ENCODE measurements at regions not wholly inside any gene's neighbourhood (a gene's known extent, or its start where the extent isn't known, plus 50 kb on each side); places are given as distances from the start of the nearest gene placed in this dataset.

- H3K4me2 ChIP-seq, result peak overlapping the region in 2 of 11 experiments; percentile 15 to 24; a peak in 3 of 22 replicates
- TF ChIP-seq Cebpa-rat (IDR thresholded peaks at IDR 0.05), result no peak
- H3K4me3 ChIP-seq, result no peak overlapping the region
- H3K36me3 ChIP-seq, result no peaks in the 10 kb centered on the region
- H3K27me3 ChIP-seq, result no peaks in the 10 kb centered on the region; a peak in 1 of 22 replicates
- H3K27ac ChIP-seq, result no peak overlapping the region
- peaks cover 0 to 13% (median 5%) of the 10 kb centered on the region in 10 experiments; a peak in 7 of 20 replicates for H3K4me1 ChIP-seq
- no peaks in the 10 kb centered on the region for H4K20me1 ChIP-seq
- H3K9me3 ChIP-seq (replicated peaks in 1 of 11), result no peaks in the 10 kb centered on the region
- no peak overlapping the region for H3K9ac ChIP-seq
Observed at GRCh38 chr22:19632668-19633148, 81.6 kb upstream of the SEPTIN5 start.

GRCh38 chr22:19634226-19634975, 79.9 kb upstream of the SEPTIN5 start:
- TF ChIP-seq Cebpa-rat (IDR thresholded peaks at IDR 0.05), result no peak
- H3K4me3 ChIP-seq, result no peak overlapping the region

GRCh38 chr22:19635644-19636043, 78.7 kb upstream of the SEPTIN5 start:
- no peaks in the 10 kb centered on the region for H3K36me3 ChIP-seq
- no peak for TF ChIP-seq Cebpa-rat (IDR thresholded peaks at IDR 0.05)
- no peaks in the 10 kb centered on the region; a peak in 1 of 22 replicates for H3K27me3 ChIP-seq
- no peaks in the 10 kb centered on the region for H4K20me1 ChIP-seq
- no peak overlapping the region for H3K4me2 ChIP-seq
- peaks cover 0 to 13% (median 5%) of the 10 kb centered on the region in 10 experiments; a peak in 7 of 20 replicates for H3K4me1 ChIP-seq
- no peak overlapping the region for H3K27ac ChIP-seq
- no peaks in the 10 kb centered on the region for H3K9me3 ChIP-seq (replicated peaks in 1 of 11)
- H3K9ac ChIP-seq, result no peak overlapping the region
- H3K4me3 ChIP-seq, result no peak overlapping the region

More at GRCh38 chr22:19634226-19634975, 79.9 kb upstream of the SEPTIN5 start:
- H3K9me3 ChIP-seq (replicated peaks in 1 of 11), result no peaks in the 10 kb centered on the region
- H4K20me1 ChIP-seq, result no peaks in the 10 kb centered on the region
- H3K4me2 ChIP-seq, result no peak overlapping the region
- H3K27ac ChIP-seq, result no peak overlapping the region
- peaks cover 0 to 17% (median 5%) of the 10 kb centered on the region in 10 experiments; a peak in 7 of 20 replicates for H3K4me1 ChIP-seq
- H3K27me3 ChIP-seq, result no peaks in the 10 kb centered on the region; a peak in 1 of 22 replicates
- no peak overlapping the region for H3K9ac ChIP-seq
- H3K36me3 ChIP-seq, result no peaks in the 10 kb centered on the region

DNA sequence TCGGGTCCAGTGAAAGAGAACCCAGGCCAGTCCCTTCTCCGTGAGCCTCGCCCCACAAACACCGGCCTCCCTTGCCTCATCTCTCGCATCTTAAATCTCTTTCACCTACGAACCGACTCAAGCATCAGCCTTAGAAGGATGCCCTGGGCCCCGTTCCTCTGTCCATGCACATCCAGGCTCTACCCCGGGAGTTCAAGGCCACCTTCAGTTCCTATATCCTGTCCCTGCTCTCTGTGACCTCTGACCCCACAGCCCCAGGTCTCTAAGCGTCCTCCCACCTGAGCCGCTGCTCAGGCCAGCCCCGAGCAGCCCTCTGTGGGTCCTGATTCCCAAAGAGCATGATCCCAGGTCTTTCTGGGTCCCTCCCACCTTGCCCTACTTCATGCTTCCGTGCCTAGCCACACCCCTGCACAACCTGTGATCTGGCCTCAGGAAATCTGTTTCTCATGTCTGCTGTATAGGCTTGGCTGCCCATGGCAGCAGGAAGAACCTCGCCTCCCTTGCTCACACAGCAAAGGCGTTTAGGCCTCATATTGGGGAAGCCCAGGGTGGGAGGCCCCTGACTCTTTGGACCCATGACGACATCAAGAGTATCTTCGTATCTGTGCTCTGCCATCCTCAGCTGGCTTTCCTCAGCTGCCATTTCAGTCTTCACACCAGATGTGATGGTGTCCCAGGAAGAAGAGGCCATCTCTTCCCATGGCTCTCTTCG, 77.5 kb upstream of the SEPTIN5 start:
- Histone ChIP-seq H3K36me3 (no peaks in the 10 kb centered on the region), H3K27me3 (no peaks in the 10 kb centered on the region; a peak in 1 of 22 replicates), H3K27ac (no peak overlapping the region), H3K4me3 (no peak overlapping the region), H3K4me1 (peaks cover 0 to 13% (median 5%) of the 10 kb centered on the region in 10 experiments; a peak in 7 of 20 replicates), H4K20me1 (no peaks in the 10 kb centered on the region), H3K9me3 (replicated peaks in 1 of 11) (no peaks in the 10 kb centered on the region), H3K4me2 (0 out of 22 replicates have a peak overlapping the region, but pooled peaks of 1 of the 11 experiments have one; percentile 10), H3K9ac (no peak overlapping the region)
- TF ChIP-seq Cebpa-rat (IDR thresholded peaks at IDR 0.05), result no peak

DNA sequence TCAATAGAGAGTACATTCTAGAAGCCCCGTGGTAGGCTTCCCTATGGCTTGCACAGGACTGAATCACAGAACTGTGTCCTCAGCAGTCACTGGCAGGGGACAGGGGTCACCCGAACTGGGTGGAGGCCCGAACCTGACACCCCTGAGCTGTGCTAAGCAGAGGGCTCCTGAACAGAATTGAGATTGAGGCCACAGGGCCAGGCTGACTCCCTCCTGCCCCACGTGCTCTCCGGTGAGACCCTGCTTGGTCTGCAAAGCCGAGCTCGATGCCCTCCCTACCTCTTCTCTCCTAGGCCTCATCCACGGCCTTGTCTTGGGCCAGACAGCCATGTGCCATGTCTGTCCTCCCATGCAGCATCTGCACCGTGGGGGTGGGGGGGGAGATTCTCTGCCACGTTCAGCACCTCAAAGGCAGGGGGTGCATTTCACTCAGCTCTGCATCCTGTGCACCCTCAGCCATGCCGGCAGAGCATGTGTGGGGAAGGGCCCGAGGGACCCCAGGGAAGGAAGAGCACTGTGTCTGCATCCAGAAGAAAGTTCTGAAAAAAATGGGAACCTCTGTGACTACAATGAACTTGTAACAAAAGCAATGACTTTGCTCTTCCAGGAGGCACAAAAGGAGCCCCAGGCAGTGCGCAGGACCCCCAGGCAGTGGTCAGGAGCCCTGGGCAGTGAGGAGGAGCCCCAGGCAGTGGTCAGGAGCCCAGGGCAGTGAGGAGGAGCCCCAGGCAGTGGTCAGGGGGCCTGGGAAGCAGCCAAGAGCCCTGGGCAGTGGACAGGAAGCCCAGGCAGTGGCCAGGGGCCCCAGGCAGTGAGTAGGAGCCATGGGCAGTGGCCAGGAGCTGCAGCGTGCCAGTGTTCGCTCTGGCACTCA, 76.7 kb upstream of the SEPTIN5 start:
- no peaks in the 10 kb centered on the region for H3K9me3 ChIP-seq (replicated peaks in 1 of 11)
- no peaks in the 10 kb centered on the region for H3K36me3 ChIP-seq
- no peak overlapping the region for H3K27ac ChIP-seq
- TF ChIP-seq Cebpa-rat (IDR thresholded peaks at IDR 0.05), result no peak
- H3K9ac ChIP-seq, result no peak overlapping the region
- no peaks in the 10 kb centered on the region for H3K27me3 ChIP-seq
- H3K4me3 ChIP-seq, result no peak overlapping the region
- peaks cover 0 to 10% (median 1%) of the 10 kb centered on the region in 10 experiments; a peak in 7 of 20 replicates for H3K4me1 ChIP-seq
- no peaks in the 10 kb centered on the region for H4K20me1 ChIP-seq
- peak overlapping the region in 2 of 11 experiments; percentile 10 to 24; a peak in 3 of 22 replicates for H3K4me2 ChIP-seq

DNA sequence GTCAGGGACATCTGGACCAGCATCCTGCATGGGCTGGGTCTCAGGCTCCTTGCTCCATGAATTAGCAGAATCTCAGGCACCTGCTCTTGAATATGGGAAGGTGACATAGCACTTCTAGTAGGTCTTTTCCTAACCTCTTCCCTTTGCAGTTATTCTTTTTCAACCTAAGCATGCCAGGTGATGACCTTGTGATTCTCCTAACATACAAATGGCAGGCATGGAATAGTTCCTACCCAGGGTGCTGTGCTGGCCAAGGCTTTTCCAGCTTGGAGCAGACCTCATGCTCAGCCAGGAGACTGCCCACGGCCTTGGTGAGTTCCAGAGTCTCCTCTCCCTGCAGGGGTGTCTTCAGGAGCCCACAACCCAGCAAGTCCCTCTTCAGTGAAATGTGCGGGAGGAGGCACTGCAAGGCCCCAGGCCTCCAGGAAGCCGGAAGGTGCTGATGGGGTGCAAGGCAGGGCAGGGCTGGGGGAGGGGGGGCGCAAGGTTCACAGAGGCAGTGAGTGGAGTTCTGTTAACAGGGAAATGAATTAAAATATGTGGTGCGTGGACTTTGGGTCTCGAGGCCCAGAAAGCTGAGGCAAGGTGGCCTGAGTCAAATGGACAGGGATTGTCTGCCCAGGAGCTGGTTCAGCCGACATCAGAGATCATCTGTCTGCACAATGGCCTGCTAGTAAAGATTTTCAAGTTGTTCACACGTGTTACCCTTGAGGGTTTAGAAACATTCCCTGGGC, 75.9 kb upstream of the SEPTIN5 start:
- Histone ChIP-seq H3K4me2 (peak overlapping the region in 1 of 11 experiments; percentile 10; a peak in 1 of 22 replicates), H3K4me3 (no peak overlapping the region), H3K27me3 (no peaks in the 10 kb centered on the region), H3K9ac (no peak overlapping the region), H3K9me3 (replicated peaks in 1 of 11) (no peaks in the 10 kb centered on the region), H3K4me1 (peaks cover 0 to 10% (median 2%) of the 10 kb centered on the region in 10 experiments; a peak in 11 of 20 replicates), H4K20me1 (no peaks in the 10 kb centered on the region), H3K27ac (no peak overlapping the region), H3K36me3 (no peaks in the 10 kb centered on the region)
- TF ChIP-seq Cebpa-rat (IDR thresholded peaks at IDR 0.05), result no peak

DNA sequence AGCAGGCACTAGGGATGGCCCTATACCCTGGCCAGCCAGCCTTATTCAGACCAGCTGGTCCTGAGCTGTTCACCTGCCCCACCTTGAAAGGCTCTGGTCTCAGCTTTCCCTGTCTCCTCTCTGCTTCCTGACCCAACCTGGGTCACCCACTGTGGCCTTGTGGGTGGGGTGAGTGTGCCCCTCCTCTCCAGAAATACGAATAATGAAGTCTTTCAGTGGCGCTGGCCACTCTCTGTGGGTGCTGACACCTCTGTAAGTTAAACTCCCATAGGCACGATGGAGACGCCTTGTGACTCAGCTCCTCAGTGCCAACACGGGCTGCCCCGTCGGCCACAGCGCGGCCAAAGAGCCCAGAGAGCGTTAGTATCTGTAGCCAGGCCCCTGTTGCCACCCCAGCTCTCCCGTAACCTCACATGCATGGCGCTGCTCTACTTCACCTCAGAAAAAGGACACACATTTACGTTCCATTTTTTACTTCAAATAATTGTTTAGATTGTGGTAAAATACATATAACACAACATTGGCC, 74.6 kb upstream of the SEPTIN5 start:
- no peaks in the 10 kb centered on the region for H4K20me1 ChIP-seq
- H3K36me3 ChIP-seq, result no peaks in the 10 kb centered on the region
- no peak for TF ChIP-seq Cebpa-rat (IDR thresholded peaks at IDR 0.05)
- no peaks in the 10 kb centered on the region for H3K9me3 ChIP-seq (replicated peaks in 1 of 11)
- no peaks in the 10 kb centered on the region for H3K27me3 ChIP-seq
- no peak overlapping the region for H3K4me3 ChIP-seq
- no peak overlapping the region for H3K27ac ChIP-seq
- no peak overlapping the region for H3K4me2 ChIP-seq
- H3K4me1 ChIP-seq, result peaks cover 0 to 22% (median 14%) of the 10 kb centered on the region in 10 experiments; a peak in 18 of 20 replicates
- H3K9ac ChIP-seq, result no peak overlapping the region

DNA sequence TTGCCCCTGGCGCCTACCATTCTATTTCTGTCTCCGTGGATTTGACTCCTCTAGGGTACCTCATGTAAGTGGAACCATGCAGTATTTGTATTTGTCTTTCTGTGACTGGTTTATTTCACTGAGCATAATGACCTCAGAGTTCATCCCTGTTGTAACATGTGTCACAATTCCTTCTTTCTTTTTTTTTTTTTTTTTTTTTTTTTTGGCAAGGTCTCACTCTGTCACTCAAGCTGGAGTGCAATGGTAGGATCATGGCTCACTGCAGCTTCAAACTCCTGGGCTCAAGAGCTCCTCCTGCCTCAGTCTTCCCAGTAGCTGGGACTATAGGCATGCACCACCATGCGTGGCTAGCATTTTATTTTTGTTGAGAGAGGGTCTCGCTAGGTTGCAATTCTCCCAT, 74.0 kb upstream of the SEPTIN5 start:
- 0 out of 22 replicates have a peak, but pooled peaks cover 0 to under 1% (median 0%) of the 10 kb centered on the region in 11 experiments for H3K9me3 ChIP-seq (replicated peaks in 1 of 11)
- TF ChIP-seq Cebpa-rat (IDR thresholded peaks at IDR 0.05), result no peak
- no peak overlapping the region for H3K27ac ChIP-seq
- H3K4me3 ChIP-seq, result no peak overlapping the region
- no peaks in the 10 kb centered on the region for H3K27me3 ChIP-seq
- H3K9ac ChIP-seq, result no peak overlapping the region
- H3K4me1 ChIP-seq, result peaks cover 0 to 25% (median 16%) of the 10 kb centered on the region in 10 experiments; a peak in 18 of 20 replicates
- no peaks in the 10 kb centered on the region for H4K20me1 ChIP-seq
- no peak overlapping the region for H3K4me2 ChIP-seq
- no peaks in the 10 kb centered on the region for H3K36me3 ChIP-seq
